HEK293T (cell line): ENCODE measurements at regions not wholly inside any gene's neighbourhood (a gene's known extent, or its start where the extent isn't known, plus 50 kb on each side); places are given as distances from the start of the nearest gene placed in this dataset.

Experiments used
- CTCF ChIA-PET: fragments of 350-600 bp; formaldehyde crosslinking; extraction: SDS; loops from one replicate; lab custom pipeline; 2021; ENCODE audit warnings: antibody characterized with exemption, inconsistent platforms; lab: Yijun Ruan, JAX
- POLR2A ChIA-PET: fragments of 350-600 bp; formaldehyde crosslinking; extraction: SDS; loops from one replicate; lab custom pipeline; 2020; ENCODE audit warnings: antibody characterized with exemption, inconsistent platforms; lab: Yijun Ruan, JAX
- DNase-seq: peaks from one replicate; pipeline ENCODE4 v3.0.0; 2012; ENCODE audit warnings: mixed read lengths; ENCODE audit errors: extremely low spot score
- ARNT ChIP-seq: fragments of 450-650 bp; IDR thresholded peaks from 2 replicates; pipeline ENCODE4 v1.6.1; 2017; ENCODE audit warnings: mild to moderate bottlenecking
- BHLHE40 ChIP-seq: fragments of 450-650 bp; IDR thresholded peaks from 2 replicates; pipeline ENCODE4 v1.6.1; 2016; ENCODE audit warnings: mild to moderate bottlenecking, moderate library complexity, borderline replicate concordance
- CTBP1 ChIP-seq: fragments of 450-650 bp; IDR thresholded peaks from 2 replicates; pipeline ENCODE4 v1.6.1; 2016; ENCODE audit warnings: borderline replicate concordance
- ELF4 ChIP-seq: fragments of 450-650 bp; IDR thresholded peaks from 2 replicates; pipeline ENCODE4 v1.6.1; 2017; ENCODE audit warnings: antibody characterized with exemption
- FOXA1 ChIP-seq: fragments of 450-650 bp; IDR thresholded peaks from 2 replicates; pipeline ENCODE4 v1.6.1; 2016; ENCODE audit warnings: mild to moderate bottlenecking
- FOXK2 ChIP-seq: fragments of 450-650 bp; IDR thresholded peaks from 2 replicates; pipeline ENCODE4 v1.6.1; 2016; ENCODE audit warnings: mild to moderate bottlenecking
- FOXM1 ChIP-seq: fragments of 450-650 bp; IDR thresholded peaks from 2 replicates; pipeline ENCODE4 v1.6.1; 2017; ENCODE audit warnings: mild to moderate bottlenecking, borderline replicate concordance
- HDGF ChIP-seq: fragments of 450-650 bp; IDR thresholded peaks from 2 replicates; pipeline ENCODE4 v1.6.1; 2017; ENCODE audit warnings: antibody characterized with exemption, borderline replicate concordance
- L3MBTL2 ChIP-seq: fragments of 450-650 bp; conservative IDR thresholded peaks from 2 replicates; pipeline ENCODE4 v1.6.1; 2016; ENCODE audit warnings: mild to moderate bottlenecking
- LEF1 ChIP-seq: fragments of 450-650 bp; IDR thresholded peaks from 2 replicates; pipeline ENCODE4 v1.6.1; 2017; ENCODE audit warnings: mild to moderate bottlenecking, borderline replicate concordance
- NFRKB ChIP-seq: fragments of 450-650 bp; IDR thresholded peaks from 2 replicates; pipeline ENCODE4 v1.6.1; 2016; ENCODE audit warnings: mild to moderate bottlenecking, moderate library complexity
- SP1 ChIP-seq: fragments of 450-650 bp; IDR thresholded peaks from 2 replicates; pipeline ENCODE4 v1.6.1; 2017
- SUZ12 ChIP-seq: fragments of 450-650 bp; IDR thresholded peaks from 2 replicates; pipeline ENCODE4 v1.6.1; 2016; ENCODE audit warnings: mild to moderate bottlenecking
- TARDBP ChIP-seq: fragments of 450-650 bp; IDR thresholded peaks from 2 replicates; pipeline ENCODE4 v1.6.1; 2016
- ZNF384 ChIP-seq: fragments of 450-650 bp; IDR thresholded peaks from 2 replicates; pipeline ENCODE4 v1.6.1; 2016
- TF ChIP-seq, protein P1 (sequence below): fragments of 450-650 bp; IDR thresholded peaks from 2 replicates; pipeline ENCODE4 v1.6.1; 2016

DNA sequence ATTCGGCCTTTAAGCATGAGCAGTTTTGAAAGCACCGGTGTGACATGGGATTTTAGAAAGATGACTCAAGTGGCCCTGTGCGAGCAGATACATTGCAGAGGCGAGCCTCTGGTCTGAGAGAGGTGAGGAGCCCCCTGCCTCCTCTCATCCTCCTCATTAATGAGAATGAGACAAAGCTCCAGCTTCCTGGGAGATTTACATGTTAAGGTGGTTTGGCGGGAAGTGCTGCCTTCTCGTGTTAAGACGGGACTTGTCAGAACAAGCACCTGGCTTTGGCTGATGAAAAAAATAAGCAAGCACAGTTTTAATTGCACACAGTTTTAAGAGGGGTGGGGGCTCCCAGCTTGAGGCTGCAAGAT lies 68.1 kb downstream of the ACTL7B start:
- DNase-seq, result no peak
- ChIA-PET POLR2A (interaction anchor here (1.3 to 1.4 kb wide), 2 partner anchors 10 to 241 kb away, joined by 3 to 8 read pairs; no protein-coding TSS in a partner anchor), CTCF (interaction anchor here (0.7 to 1.5 kb wide), 4 partner anchors 11 to 26 kb away, joined by 3 to 4 read pairs (median 4); no protein-coding TSS in a partner anchor)
- TF ChIP-seq CTBP1, result no peak
- TF ChIP-seq NFRKB, result no peak
- no peak for TF ChIP-seq L3MBTL2
- TF ChIP-seq TARDBP, result no peak
- no peak for TF ChIP-seq LEF1
- TF ChIP-seq SUZ12, result no peak
- no peak for TF ChIP-seq FOXA1
- TF ChIP-seq SP1, result no peak
- TF ChIP-seq FOXK2, result no peak
- no peak for TF ChIP-seq FOXM1

DNA sequence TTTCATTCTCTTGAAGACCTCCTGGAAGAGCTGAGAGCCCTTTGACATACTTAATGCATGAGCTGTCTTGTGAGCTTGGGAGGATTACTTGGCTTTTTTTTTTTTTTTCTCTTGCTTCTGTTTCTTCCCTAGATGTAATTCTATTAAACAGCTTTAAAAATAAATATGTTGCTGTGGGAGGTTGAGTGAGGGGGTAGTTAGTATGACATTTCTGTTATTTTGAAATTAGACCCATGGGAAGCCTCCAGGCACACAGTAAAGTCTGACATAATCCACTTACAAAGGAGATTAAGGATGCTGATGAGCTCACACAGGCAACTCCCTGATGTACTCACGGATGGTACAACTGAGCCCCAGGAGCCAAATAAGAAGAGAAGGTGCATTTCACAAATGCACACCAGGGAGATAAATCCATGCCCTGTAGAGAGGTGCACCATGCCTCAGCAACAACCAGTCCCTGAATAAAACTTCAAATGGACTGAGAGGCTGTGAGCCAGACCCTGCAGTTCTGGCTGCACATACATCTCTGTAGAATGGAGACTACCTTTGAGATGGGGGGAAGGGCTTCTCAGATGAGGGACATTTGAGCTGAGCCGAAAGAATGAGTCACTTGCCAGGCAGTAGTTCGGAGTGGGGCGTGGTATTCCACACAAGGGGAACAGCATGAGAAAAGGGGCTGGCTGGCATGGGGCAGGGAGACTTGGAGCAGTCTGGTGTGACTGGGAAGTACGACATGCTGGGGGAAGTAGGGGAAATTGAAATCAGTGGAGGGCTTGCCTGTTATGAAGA lies 68.7 kb downstream of the ACTL7B start:
- POLR2A ChIA-PET, result interaction anchor here (1.3 to 1.4 kb wide), 2 partner anchors 10 to 241 kb away, joined by 3 to 8 read pairs; no protein-coding TSS in a partner anchor
- CTCF ChIA-PET, result interaction anchor here (0.6 to 1.5 kb wide), 5 partner anchors 10 to 1404 kb away, joined by 3 to 4 read pairs (median 4); no protein-coding TSS in a partner anchor
- peak; percentile 15 for DNase-seq
- TF ChIP-seq TARDBP (no peak), FOXA1 (no peak), CTBP1 (no peak), ZNF384 (no peak), L3MBTL2 (no peak), BHLHE40 (no peak), ARNT (no peak), FOXM1 (no peak), HDGF (no peak), ELF4 (no peak), SUZ12 (no peak), NFRKB (no peak), LEF1 (no peak), SP1 (no peak), FOXK2 (no peak)
- TF ChIP-seq, protein P1, sequence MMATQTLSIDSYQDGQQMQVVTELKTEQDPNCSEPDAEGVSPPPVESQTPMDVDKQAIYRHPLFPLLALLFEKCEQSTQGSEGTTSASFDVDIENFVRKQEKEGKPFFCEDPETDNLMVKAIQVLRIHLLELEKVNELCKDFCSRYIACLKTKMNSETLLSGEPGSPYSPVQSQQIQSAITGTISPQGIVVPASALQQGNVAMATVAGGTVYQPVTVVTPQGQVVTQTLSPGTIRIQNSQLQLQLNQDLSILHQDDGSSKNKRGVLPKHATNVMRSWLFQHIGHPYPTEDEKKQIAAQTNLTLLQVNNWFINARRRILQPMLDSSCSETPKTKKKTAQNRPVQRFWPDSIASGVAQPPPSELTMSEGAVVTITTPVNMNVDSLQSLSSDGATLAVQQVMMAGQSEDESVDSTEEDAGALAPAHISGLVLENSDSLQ, result no peak

DNA sequence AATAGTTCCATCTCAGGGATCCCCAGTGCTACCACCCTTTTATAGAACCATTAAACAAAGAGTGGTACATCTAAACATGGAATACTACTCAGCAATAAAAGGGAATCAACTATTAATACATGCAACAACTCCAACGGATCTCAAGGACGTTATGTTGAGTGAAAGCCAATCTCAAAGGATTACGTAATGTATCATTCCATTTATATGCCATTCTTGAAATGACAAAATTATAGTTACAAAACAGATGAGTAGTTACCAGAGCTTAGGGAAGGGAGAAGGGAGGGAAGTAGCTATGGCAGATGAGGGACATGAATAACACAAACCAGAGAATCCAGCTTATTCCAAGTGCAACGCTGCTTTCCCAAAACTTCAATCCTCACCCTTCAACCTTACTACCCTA lies 69.5 kb downstream of the ACTL7B start:
- DNase-seq, result no peak
- ChIA-PET POLR2A (interaction anchor here (1.3 kb wide), 1 partner anchor 240 kb away, joined by 3 read pairs; no protein-coding TSS in a partner anchor), CTCF (interaction anchor here (1.0 to 1.5 kb wide), 2 partner anchors 9 to 25 kb away, joined by 4 read pairs; no protein-coding TSS in a partner anchor)
- TF ChIP-seq NFRKB (no peak), HDGF (no peak), TARDBP (no peak), LEF1 (no peak), ARNT (no peak), FOXM1 (no peak), ELF4 (no peak)
- TF ChIP-seq, protein P1, result no peak

DNA sequence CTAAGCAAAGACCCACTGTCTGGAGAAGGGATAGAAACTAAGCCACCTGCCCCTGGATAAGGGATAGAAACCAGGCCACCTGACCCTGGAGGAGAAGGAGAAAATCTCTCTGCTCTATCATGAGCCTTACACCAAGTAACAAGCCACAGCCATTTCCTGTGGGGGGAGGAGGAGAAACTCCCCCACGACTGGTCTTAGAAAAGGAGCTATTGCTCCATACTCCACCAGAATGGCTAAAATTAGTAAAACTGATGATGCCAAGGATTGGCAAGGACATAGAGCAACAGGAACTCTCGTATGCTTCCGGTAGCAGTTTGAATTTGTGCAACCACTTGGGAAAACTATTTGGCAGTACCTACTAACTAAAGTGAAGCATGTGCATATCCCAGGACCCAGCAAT lies 70.8 kb downstream of the ACTL7B start:
- POLR2A ChIA-PET, result no interaction called here
- CTCF ChIA-PET, result no interaction called here
- no peak for TF ChIP-seq ARNT
- TF ChIP-seq, protein P1, result no peak
- TF ChIP-seq LEF1, result no peak
- no peak for TF ChIP-seq FOXM1
- TF ChIP-seq ZNF384, result no peak
- no peak for TF ChIP-seq FOXA1
- TF ChIP-seq FOXK2, result no peak
- TF ChIP-seq TARDBP, result no peak
- TF ChIP-seq CTBP1, result no peak
- no peak for TF ChIP-seq HDGF
- no peak for DNase-seq

DNA sequence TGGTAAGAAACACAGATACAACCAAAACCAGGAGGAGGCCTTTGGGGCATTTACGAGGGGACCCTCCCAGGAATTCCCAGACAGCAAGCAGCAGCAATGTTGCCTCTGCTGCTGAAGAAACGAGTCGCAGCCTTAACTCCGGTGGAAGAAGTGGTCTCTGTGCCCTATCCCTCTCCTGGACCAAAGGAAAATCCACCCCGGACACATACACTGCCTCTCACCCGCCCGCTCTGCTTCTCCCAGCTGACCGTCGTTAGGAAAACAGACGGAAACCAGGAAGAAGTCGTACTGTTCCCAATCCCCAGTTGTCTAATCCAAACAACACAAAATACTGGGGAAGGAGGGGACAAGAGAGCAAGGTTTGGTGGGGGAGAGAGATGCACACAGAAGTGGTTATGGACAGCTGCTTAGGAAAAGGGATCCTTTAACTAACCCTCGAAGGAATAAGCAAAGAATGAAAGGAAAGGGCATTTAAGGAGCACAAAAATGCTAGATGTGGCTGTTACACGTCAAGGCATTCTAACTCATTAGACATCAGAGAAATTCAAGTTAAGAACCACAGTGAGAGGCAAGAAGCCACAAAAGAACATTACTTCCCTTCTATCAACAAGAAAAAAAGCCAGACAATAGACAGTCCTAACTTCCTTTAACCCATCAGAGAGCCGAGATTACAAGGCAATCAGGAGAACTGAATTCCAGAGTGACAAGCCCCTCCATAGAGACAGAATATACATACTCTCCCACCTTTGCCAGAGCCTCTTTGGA lies 71.9 kb downstream of the ACTL7B start:
- ChIA-PET POLR2A (no interaction called here), CTCF (interaction anchor here (0.6 kb wide), 1 partner anchor 163 kb away, joined by 5 read pairs; no protein-coding TSS in a partner anchor)
- no peak for TF ChIP-seq CTBP1
- DNase-seq, result no peak

DNA sequence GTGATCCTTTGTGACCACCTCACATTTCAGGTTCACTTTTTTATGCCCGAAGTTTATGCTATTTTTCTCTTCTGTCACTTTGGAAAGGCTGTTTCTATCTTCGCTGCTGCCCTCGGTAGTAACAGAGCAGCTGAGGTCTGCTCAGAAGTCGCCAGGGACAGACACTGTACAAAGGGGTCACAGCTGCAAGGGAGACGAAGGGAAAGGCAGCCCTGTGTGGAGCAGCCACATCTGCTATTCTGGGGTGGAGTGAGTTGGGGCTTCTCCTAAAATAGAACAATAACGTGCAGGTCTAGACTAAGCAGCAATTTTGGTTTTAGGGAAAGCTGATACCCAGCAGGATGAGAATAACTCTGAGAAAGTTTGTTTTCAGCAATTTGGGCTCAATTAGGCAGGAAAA lies 72.5 kb downstream of the ACTL7B start:
- ChIA-PET CTCF (interaction anchor here (0.6 kb wide), 1 partner anchor 164 kb away, joined by 5 read pairs; no protein-coding TSS in a partner anchor), POLR2A (no interaction called here)
- DNase-seq, result no peak
- no peak for TF ChIP-seq L3MBTL2
